ENCODE measurements at regions not wholly inside any gene's neighbourhood (a gene's known extent, or its start where the extent isn't known, plus 50 kb on each side); places are given as distances from the start of the nearest gene placed in this dataset.

GRCh38 chr13:50357136-50357535 lies 341.9 kb downstream of the KCNRG start:
- H3K36me3 ChIP-seq: no peaks in the 10 kb centered on the region
- peaks cover 0 to 21% (median 7%) of the 10 kb centered on the region in 4 donors for H3K4me1 ChIP-seq
- intact Hi-C loops (cut with DNase I; ENCODE audit: low total_unique reads): no loop called here
- TF ChIP-seq CTCF (IDR thresholded peaks at IDR 0.05): no peak
- TF ChIP-seq POLR2AphosphoS5 (IDR thresholded peaks at IDR 0.05): no peak
- no peak for TF ChIP-seq POLR2A (IDR thresholded peaks at IDR 0.05)
- TF ChIP-seq EP300 (IDR thresholded peaks at IDR 0.05; ENCODE audit: low read depth): no peak
- H3K27me3 ChIP-seq: no peaks in the 10 kb centered on the region
- DNase-seq: no peak
- peak overlapping the region in 2 of 4 donors; percentile 59 to 66 for H3K27ac ChIP-seq
- no peaks in the 10 kb centered on the region for H3K9me3 ChIP-seq
- in situ Hi-C loops (cut with MboI; ENCODE audit: low pct_ligation_motif_present in 1 of 4, low pct_unique_long_range_greater_than_20kb in 1 of 4, low sequenced_read_pairs in 3 of 4): no loop called here
- no peak overlapping the region for H3K4me3 ChIP-seq

- Histone ChIP-seq H3K27me3 (no peaks in the 10 kb centered on the region), H3K36me3 (no peaks in the 10 kb centered on the region), H3K9me3 (no peaks in the 10 kb centered on the region), H3K4me3 (no peak overlapping the region), H3K4me1 (peaks cover 0 to 21% (median 7%) of the 10 kb centered on the region in 4 donors), H3K27ac (peak overlapping the region; percentile 30 to 66 (median 49))
- TF ChIP-seq POLR2AphosphoS5 (IDR thresholded peaks at IDR 0.05): peak in 1 of 3 donors; percentile 7
- TF ChIP-seq EP300 (IDR thresholded peaks at IDR 0.05; ENCODE audit: low read depth): no peak
- TF ChIP-seq POLR2A (IDR thresholded peaks at IDR 0.05): no peak
- TF ChIP-seq CTCF (IDR thresholded peaks at IDR 0.05): no peak
- no peak for DNase-seq
- in situ Hi-C loops (cut with MboI; ENCODE audit: low pct_ligation_motif_present in 1 of 4, low pct_unique_long_range_greater_than_20kb in 1 of 4, low sequenced_read_pairs in 3 of 4) (no loop called here), intact Hi-C loops (cut with DNase I; ENCODE audit: low total_unique reads) (no loop called here)
- whole genome bisulfite sequencing, 2 donors (ENCODE audit: low coverage in 1 of 2): 28 to 51% methylated on average over 7 to 9 of the region's 9 CpGs
Measured at GRCh38 chr13:50357586-50358118, 342.4 kb downstream of the KCNRG start.

GRCh38 chr13:50358231-50359040 lies 343.2 kb downstream of the KCNRG start:
- no peak for DNase-seq
- no peak overlapping the region for H3K4me3 ChIP-seq
- H3K4me1 ChIP-seq: peaks cover 0 to 21% (median 7%) of the 10 kb centered on the region in 4 donors
- in situ Hi-C loops (cut with MboI; ENCODE audit: low pct_ligation_motif_present in 1 of 4, low pct_unique_long_range_greater_than_20kb in 1 of 4, low sequenced_read_pairs in 3 of 4) (no loop called here), intact Hi-C loops (cut with DNase I; ENCODE audit: low total_unique reads) (no loop called here)
- no peak for TF ChIP-seq POLR2A (IDR thresholded peaks at IDR 0.05)
- TF ChIP-seq EP300 (IDR thresholded peaks at IDR 0.05; ENCODE audit: low read depth): no peak
- no peak for TF ChIP-seq CTCF (IDR thresholded peaks at IDR 0.05)
- TF ChIP-seq POLR2AphosphoS5 (IDR thresholded peaks at IDR 0.05): no peak
- H3K27ac ChIP-seq: peak overlapping the region; percentile 30 to 66 (median 49)
- H3K9me3 ChIP-seq: no peaks in the 10 kb centered on the region
- no peaks in the 10 kb centered on the region for H3K36me3 ChIP-seq
- WGBS, 2 donors (ENCODE audit: low coverage in 1 of 2): 32 to 56% methylated on average over 1 of the region's 1 CpG
- H3K27me3 ChIP-seq: no peaks in the 10 kb centered on the region

GRCh38 chr13:50359041-50359367 lies 343.8 kb downstream of the KCNRG start:
- 71 to 76% methylated on average over 1 to 3 of the region's 3 CpGs for WGBS, 2 donors (ENCODE audit: low coverage in 1 of 2)
- Histone ChIP-seq H3K9me3 (no peaks in the 10 kb centered on the region), H3K4me1 (peaks cover 0 to 21% (median 7%) of the 10 kb centered on the region in 4 donors), H3K36me3 (no peaks in the 10 kb centered on the region), H3K27me3 (no peaks in the 10 kb centered on the region), H3K4me3 (no peak overlapping the region), H3K27ac (peak overlapping the region in 2 of 4 donors; percentile 30 to 66)
- in situ Hi-C loops (cut with MboI; ENCODE audit: low pct_ligation_motif_present in 1 of 4, low pct_unique_long_range_greater_than_20kb in 1 of 4, low sequenced_read_pairs in 3 of 4): no loop called here
- intact Hi-C loops (cut with DNase I; ENCODE audit: low total_unique reads): no loop called here
- no peak for DNase-seq
- TF ChIP-seq CTCF (IDR thresholded peaks at IDR 0.05) (no peak), POLR2A (IDR thresholded peaks at IDR 0.05) (no peak), EP300 (IDR thresholded peaks at IDR 0.05; ENCODE audit: low read depth) (no peak), POLR2AphosphoS5 (IDR thresholded peaks at IDR 0.05) (no peak)

All from transverse colon (tissue), 4 donors.